ENCODE measurements at regions not wholly inside any gene's neighbourhood (a gene's known extent, or its start where the extent isn't known, plus 50 kb on each side); places are given as distances from the start of the nearest gene placed in this dataset.

DNA sequence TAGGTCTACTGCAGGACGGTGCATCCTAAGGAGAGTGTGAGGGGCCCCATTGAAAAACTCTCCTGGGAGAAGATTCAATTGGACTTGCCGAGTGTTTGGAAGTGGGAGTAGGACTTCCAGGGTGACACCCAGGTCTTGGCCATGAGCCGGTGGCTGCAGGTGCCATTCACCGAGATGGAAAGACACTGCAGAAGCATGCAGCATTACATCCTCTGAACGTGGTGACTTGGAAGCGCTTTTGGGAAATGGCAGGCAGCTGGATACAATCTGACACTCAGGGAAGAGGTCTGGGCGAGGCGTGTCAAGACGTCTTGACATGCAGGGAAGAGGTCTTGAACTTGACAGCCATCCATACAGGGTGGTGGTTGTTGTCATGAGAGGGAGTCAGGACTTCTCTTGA lies 126.9 kb downstream of the PAPOLA start:
- H3K4me3 ChIP-seq (ENCODE audit: control extremely low read depth in 1 of 5, extremely low read depth in 1 of 5, insufficient read depth in 1 of 5, low read depth in 2 of 5, low read length in 4 of 5): no peak overlapping the region
- DNase-seq (no peak), ATAC-seq (ENCODE audit: low read depth) (no peak)
- ChIA-PET CTCF (no interaction called here), POLR2A (no interaction called here)
- no peaks in the 10 kb centered on the region for H4K20me1 ChIP-seq (ENCODE audit: control insufficient read depth, insufficient read depth, low read length, poor library complexity, severe bottlenecking)
- H3K9ac ChIP-seq (ENCODE audit: low read length): no peak overlapping the region
- TF ChIP-seq EZH2 (IDR thresholded peaks at IDR 0.05; ENCODE audit: borderline replicate concordance, insufficient read depth, low read depth, low read length, poor library complexity, severe bottlenecking) (no peak), CTCF (IDR thresholded peaks at IDR 0.05) (no peak)
- H3K27ac Mint-ChIP-seq: no peak overlapping the region
- no peak overlapping the region for H3K4me3 Mint-ChIP-seq
- H3K27me3 ChIP-seq (replicated peaks in 1 of 4; ENCODE audit: control extremely low read depth in 1 of 4, control insufficient read depth in 3 of 4, insufficient read depth in 4 of 4, low read length in 3 of 4): peaks cover 0 to 6% (median 0%) of the 10 kb centered on the region in 4 experiments
- H3K36me3 ChIP-seq (replicated peaks in 1 of 2; ENCODE audit: control extremely low read depth in 1 of 2, control insufficient read depth in 1 of 2, extremely low read depth in 1 of 2, insufficient read depth in 2 of 2, low read length in 1 of 2): no peaks in the 10 kb centered on the region
- no peak overlapping the region for H2AFZ ChIP-seq (ENCODE audit: insufficient read depth, low read depth, low read length, poor library complexity, severe bottlenecking)
- no peak overlapping the region for H3K4me2 ChIP-seq (replicated peaks; ENCODE audit: low read depth, low read length, poor library complexity, severe bottlenecking)
- H3K79me2 ChIP-seq (ENCODE audit: control insufficient read depth, insufficient read depth, low read length): no peaks in the 10 kb centered on the region
- no peak overlapping the region for H3K27ac ChIP-seq (ENCODE audit: low read length in 2 of 2)
- H3K4me1 Mint-ChIP-seq: no peaks in the 10 kb centered on the region
- no peaks in the 10 kb centered on the region for H3K4me1 ChIP-seq (ENCODE audit: control insufficient read depth in 2 of 2, insufficient read depth in 2 of 2, low read length in 2 of 2)
- H3K9me3 ChIP-seq (ENCODE audit: control extremely low read depth in 1 of 3, control insufficient read depth in 2 of 3, insufficient read depth in 1 of 3, low read length in 2 of 3): peaks cover 0 to 10% (median 0%) of the 10 kb centered on the region in 3 donors
- intact Hi-C loops (cut with micrococcal nuclease): no loop called here
- WGBS (ENCODE audit: insufficient coverage): 96% methylated on average over 9 of the region's 9 CpGs
- peaks cover 4% of the 10 kb centered on the region for H3K27me3 Mint-ChIP-seq
- no peaks in the 10 kb centered on the region for H3K9me3 Mint-ChIP-seq (ENCODE audit: insufficient read depth)

DNA sequence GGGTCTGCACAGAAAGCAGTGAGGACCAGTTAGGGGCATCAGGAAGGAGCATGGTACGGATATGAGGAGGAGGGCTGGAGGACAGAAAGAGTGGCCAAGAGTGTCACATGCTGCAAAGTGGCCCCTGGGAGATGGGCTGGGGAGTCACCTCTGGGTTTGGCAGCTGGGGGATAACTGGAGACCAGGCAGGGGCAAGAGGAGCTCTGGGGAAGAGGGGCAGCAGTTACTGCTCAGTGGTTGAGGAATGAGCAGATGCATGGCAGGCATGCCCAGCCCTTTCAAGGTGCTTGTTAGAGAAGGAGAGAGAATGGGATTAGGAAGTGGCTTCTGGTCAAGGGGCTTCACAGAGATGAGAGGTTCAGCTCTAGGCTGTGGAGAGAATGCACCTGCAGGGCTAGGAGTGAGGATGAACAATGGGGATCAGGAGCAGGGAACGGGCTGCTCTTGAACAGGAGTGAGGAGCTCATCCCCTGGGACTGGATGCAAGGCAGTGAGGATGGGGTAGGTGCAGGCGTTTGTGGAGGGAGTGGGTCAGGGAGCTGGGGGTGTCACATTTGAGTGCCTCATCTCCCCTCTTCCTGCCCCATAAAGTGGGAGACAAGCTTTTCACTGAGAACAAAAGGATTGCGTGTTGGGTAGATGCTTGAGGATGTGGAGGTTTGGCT lies 127.5 kb downstream of the PAPOLA start:
- TF ChIP-seq EZH2 (IDR thresholded peaks at IDR 0.05; ENCODE audit: borderline replicate concordance, insufficient read depth, low read depth, low read length, poor library complexity, severe bottlenecking) (no peak), CTCF (IDR thresholded peaks at IDR 0.05) (no peak)
- no peak overlapping the region for H3K4me3 ChIP-seq (ENCODE audit: control extremely low read depth in 1 of 5, extremely low read depth in 1 of 5, insufficient read depth in 1 of 5, low read depth in 2 of 5, low read length in 4 of 5)

More for the DNA sequence above, 127.5 kb downstream of the PAPOLA start:
- H4K20me1 ChIP-seq (ENCODE audit: control insufficient read depth, insufficient read depth, low read length, poor library complexity, severe bottlenecking): no peaks in the 10 kb centered on the region
- ChIA-PET POLR2A (no interaction called here), CTCF (no interaction called here)
- H3K4me1 ChIP-seq (ENCODE audit: control insufficient read depth in 2 of 2, insufficient read depth in 2 of 2, low read length in 2 of 2): no peaks in the 10 kb centered on the region
- Mint-ChIP-seq H3K4me3 (no peak overlapping the region), H3K4me1 (no peaks in the 10 kb centered on the region), H3K27me3 (peaks cover 3% of the 10 kb centered on the region), H3K9me3 (ENCODE audit: insufficient read depth) (no peaks in the 10 kb centered on the region), H3K27ac (no peak overlapping the region)
- no peaks in the 10 kb centered on the region for H3K79me2 ChIP-seq (ENCODE audit: control insufficient read depth, insufficient read depth, low read length)
- H3K36me3 ChIP-seq (replicated peaks in 1 of 2; ENCODE audit: control extremely low read depth in 1 of 2, control insufficient read depth in 1 of 2, extremely low read depth in 1 of 2, insufficient read depth in 2 of 2, low read length in 1 of 2): no peaks in the 10 kb centered on the region
- no peak overlapping the region for H2AFZ ChIP-seq (ENCODE audit: insufficient read depth, low read depth, low read length, poor library complexity, severe bottlenecking)
- intact Hi-C loops (cut with micrococcal nuclease): no loop called here
- no peak overlapping the region for H3K27ac ChIP-seq (ENCODE audit: low read length in 2 of 2)
- peaks cover 0 to 6% (median 0%) of the 10 kb centered on the region in 4 experiments for H3K27me3 ChIP-seq (replicated peaks in 1 of 4; ENCODE audit: control extremely low read depth in 1 of 4, control insufficient read depth in 3 of 4, insufficient read depth in 4 of 4, low read length in 3 of 4)
- 59% methylated on average over 2 of the region's 4 CpGs for WGBS (ENCODE audit: insufficient coverage)
- ATAC-seq (ENCODE audit: low read depth) (no peak), DNase-seq (no peak)
- H3K9ac ChIP-seq (ENCODE audit: low read length): no peak overlapping the region
- no peak overlapping the region for H3K4me2 ChIP-seq (replicated peaks; ENCODE audit: low read depth, low read length, poor library complexity, severe bottlenecking)
- H3K9me3 ChIP-seq (ENCODE audit: control extremely low read depth in 1 of 3, control insufficient read depth in 2 of 3, insufficient read depth in 1 of 3, low read length in 2 of 3): peaks cover 0 to 12% (median 0%) of the 10 kb centered on the region in 3 donors

All from B cell (primary cell).